ENCODE measurements at regions not wholly inside any gene's neighbourhood (a gene's known extent, or its start where the extent isn't known, plus 50 kb on each side); places are given as distances from the start of the nearest gene placed in this dataset.

DNA sequence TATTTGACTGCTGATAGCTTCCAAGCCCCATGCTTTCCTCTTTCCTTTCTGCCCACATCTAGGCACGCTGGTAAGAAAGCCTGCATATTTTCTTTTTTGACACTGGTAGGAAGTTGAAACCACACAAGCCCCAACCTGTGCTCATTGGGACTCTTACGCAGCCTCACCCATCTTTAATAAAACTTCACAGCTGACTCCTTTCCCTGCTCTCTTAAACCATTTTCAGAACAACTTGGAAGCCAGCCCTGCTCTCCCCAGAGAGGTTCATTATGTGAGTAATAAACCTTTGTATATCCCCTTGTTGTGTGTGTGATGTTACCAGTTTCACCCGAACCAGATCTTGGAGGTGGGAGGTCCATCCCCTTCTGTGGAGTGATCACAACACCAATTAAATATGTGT is 268.4 kb downstream of the GPD2 start:
- TF ChIP-seq ZNF274 (IDR thresholded peaks at IDR 0.05; ENCODE audit: insufficient read depth, insufficient read length) (no peak), BMI1 (IDR thresholded peaks at IDR 0.05; ENCODE audit: borderline replicate concordance) (no peak), YY1 (IDR thresholded peaks at IDR 0.05; ENCODE audit: low read depth, low read length) (no peak), ASH2L (IDR thresholded peaks at IDR 0.05; ENCODE audit: borderline replicate concordance, low read depth) (no peak), EZH2 (IDR thresholded peaks at IDR 0.05; ENCODE audit: borderline replicate concordance, control insufficient read depth, low read depth, low read length) (no peak)
- TF ChIP-seq, protein P1, sequence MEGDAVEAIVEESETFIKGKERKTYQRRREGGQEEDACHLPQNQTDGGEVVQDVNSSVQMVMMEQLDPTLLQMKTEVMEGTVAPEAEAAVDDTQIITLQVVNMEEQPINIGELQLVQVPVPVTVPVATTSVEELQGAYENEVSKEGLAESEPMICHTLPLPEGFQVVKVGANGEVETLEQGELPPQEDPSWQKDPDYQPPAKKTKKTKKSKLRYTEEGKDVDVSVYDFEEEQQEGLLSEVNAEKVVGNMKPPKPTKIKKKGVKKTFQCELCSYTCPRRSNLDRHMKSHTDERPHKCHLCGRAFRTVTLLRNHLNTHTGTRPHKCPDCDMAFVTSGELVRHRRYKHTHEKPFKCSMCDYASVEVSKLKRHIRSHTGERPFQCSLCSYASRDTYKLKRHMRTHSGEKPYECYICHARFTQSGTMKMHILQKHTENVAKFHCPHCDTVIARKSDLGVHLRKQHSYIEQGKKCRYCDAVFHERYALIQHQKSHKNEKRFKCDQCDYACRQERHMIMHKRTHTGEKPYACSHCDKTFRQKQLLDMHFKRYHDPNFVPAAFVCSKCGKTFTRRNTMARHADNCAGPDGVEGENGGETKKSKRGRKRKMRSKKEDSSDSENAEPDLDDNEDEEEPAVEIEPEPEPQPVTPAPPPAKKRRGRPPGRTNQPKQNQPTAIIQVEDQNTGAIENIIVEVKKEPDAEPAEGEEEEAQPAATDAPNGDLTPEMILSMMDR (IDR thresholded peaks at IDR 0.05 in 2 of 3, conservative IDR thresholded peaks at IDR 0.05 in 1 of 3; ENCODE audit: control insufficient read depth in 2 of 3, extremely low read depth in 1 of 3, insufficient read depth in 1 of 3, low read depth in 3 of 3, low read length in 3 of 3) = no peak
- TF ChIP-seq, protein P2, sequence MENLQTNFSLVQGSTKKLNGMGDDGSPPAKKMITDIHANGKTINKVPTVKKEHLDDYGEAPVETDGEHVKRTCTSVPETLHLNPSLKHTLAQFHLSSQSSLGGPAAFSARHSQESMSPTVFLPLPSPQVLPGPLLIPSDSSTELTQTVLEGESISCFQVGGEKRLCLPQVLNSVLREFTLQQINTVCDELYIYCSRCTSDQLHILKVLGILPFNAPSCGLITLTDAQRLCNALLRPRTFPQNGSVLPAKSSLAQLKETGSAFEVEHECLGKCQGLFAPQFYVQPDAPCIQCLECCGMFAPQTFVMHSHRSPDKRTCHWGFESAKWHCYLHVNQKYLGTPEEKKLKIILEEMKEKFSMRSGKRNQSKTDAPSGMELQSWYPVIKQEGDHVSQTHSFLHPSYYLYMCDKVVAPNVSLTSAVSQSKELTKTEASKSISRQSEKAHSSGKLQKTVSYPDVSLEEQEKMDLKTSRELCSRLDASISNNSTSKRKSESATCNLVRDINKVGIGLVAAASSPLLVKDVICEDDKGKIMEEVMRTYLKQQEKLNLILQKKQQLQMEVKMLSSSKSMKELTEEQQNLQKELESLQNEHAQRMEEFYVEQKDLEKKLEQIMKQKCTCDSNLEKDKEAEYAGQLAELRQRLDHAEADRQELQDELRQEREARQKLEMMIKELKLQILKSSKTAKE (IDR thresholded peaks at IDR 0.05; ENCODE audit: low read depth, poor library complexity, severe bottlenecking) = no peak
- TF ChIP-seq, protein P3, sequence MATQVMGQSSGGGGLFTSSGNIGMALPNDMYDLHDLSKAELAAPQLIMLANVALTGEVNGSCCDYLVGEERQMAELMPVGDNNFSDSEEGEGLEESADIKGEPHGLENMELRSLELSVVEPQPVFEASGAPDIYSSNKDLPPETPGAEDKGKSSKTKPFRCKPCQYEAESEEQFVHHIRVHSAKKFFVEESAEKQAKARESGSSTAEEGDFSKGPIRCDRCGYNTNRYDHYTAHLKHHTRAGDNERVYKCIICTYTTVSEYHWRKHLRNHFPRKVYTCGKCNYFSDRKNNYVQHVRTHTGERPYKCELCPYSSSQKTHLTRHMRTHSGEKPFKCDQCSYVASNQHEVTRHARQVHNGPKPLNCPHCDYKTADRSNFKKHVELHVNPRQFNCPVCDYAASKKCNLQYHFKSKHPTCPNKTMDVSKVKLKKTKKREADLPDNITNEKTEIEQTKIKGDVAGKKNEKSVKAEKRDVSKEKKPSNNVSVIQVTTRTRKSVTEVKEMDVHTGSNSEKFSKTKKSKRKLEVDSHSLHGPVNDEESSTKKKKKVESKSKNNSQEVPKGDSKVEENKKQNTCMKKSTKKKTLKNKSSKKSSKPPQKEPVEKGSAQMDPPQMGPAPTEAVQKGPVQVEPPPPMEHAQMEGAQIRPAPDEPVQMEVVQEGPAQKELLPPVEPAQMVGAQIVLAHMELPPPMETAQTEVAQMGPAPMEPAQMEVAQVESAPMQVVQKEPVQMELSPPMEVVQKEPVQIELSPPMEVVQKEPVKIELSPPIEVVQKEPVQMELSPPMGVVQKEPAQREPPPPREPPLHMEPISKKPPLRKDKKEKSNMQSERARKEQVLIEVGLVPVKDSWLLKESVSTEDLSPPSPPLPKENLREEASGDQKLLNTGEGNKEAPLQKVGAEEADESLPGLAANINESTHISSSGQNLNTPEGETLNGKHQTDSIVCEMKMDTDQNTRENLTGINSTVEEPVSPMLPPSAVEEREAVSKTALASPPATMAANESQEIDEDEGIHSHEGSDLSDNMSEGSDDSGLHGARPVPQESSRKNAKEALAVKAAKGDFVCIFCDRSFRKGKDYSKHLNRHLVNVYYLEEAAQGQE (IDR thresholded peaks at IDR 0.05; ENCODE audit: low read depth, low read length) = no peak
- TF ChIP-seq, protein P4, sequence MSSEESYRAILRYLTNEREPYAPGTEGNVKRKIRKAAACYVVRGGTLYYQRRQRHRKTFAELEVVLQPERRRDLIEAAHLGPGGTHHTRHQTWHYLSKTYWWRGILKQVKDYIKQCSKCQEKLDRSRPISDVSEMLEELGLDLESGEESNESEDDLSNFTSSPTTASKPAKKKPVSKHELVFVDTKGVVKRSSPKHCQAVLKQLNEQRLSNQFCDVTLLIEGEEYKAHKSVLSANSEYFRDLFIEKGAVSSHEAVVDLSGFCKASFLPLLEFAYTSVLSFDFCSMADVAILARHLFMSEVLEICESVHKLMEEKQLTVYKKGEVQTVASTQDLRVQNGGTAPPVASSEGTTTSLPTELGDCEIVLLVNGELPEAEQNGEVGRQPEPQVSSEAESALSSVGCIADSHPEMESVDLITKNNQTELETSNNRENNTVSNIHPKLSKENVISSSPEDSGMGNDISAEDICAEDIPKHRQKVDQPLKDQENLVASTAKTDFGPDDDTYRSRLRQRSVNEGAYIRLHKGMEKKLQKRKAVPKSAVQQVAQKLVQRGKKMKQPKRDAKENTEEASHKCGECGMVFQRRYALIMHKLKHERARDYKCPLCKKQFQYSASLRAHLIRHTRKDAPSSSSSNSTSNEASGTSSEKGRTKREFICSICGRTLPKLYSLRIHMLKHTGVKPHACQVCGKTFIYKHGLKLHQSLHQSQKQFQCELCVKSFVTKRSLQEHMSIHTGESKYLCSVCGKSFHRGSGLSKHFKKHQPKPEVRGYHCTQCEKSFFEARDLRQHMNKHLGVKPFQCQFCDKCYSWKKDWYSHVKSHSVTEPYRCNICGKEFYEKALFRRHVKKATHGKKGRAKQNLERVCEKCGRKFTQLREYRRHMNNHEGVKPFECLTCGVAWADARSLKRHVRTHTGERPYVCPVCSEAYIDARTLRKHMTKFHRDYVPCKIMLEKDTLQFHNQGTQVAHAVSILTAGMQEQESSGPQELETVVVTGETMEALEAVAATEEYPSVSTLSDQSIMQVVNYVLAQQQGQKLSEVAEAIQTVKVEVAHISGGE (CRISPR knock-in tag; IDR thresholded peaks at IDR 0.05) = no peak
